ENCODE measurements at regions not wholly inside any gene's neighbourhood (a gene's known extent, or its start where the extent isn't known, plus 50 kb on each side); places are given as distances from the start of the nearest gene placed in this dataset.

- Histone ChIP-seq H3K27me3 (ENCODE audit: control insufficient read depth, insufficient read depth, low read length) (no peaks in the 10 kb centered on the region), H3K4me3 (ENCODE audit: low read length) (no peak overlapping the region), H3K9me3 (ENCODE audit: control insufficient read depth, low read depth, low read length) (peaks cover 59% of the 10 kb centered on the region), H3K4me1 (ENCODE audit: control insufficient read depth, low read depth, low read length) (no peaks in the 10 kb centered on the region), H3K36me3 (ENCODE audit: control insufficient read depth, low read depth, low read length) (no peaks in the 10 kb centered on the region), H3K9ac (ENCODE audit: low read length) (no peak overlapping the region), H3K27ac (ENCODE audit: low read length) (no peak overlapping the region)
Measured at GRCh38 chrX:55546956-55547355, 57.3 kb upstream of the USP51 start.

All from iPS-18a (cell line).